GM23338 (cell line): ENCODE measurements at regions not wholly inside any gene's neighbourhood (a gene's known extent, or its start where the extent isn't known, plus 50 kb on each side); places are given as distances from the start of the nearest gene placed in this dataset.

Source experiments
- CTCF ChIP-seq, 2 experiments: fragments of 200-600 bp in 1 of 2; sonication (generic) in 1 of 2; conservative IDR thresholded peaks; 2 replicates each; pipeline versions ENCODE4 v1.5.1 to v1.6.1; 2016 to 2017; ENCODE audit warnings: antibody characterized with exemption in 2 of 2, low read depth in 2 of 2, mild to moderate bottlenecking in 2 of 2, moderate library complexity in 1 of 2
- POLR2AphosphoS5 ChIP-seq: IDR thresholded peaks from 2 replicates; pipeline ENCODE4 v1.6.1; 2016; ENCODE audit warnings: antibody characterized with exemption, low read depth
- REST ChIP-seq: IDR thresholded peaks from one replicate; pipeline ENCODE4 v1.6.1; 2018; ENCODE audit warnings: antibody characterized with exemption; ENCODE audit not compliant: unreplicated experiment

- TF ChIP-seq POLR2AphosphoS5 (no peak), REST (no peak), CTCF (conservative IDR thresholded peaks at IDR 0.05; ENCODE audit: low read depth in 2 of 2) (no peak)
Observed at GRCh38 chr7:131869169-131869844, 312.9 kb upstream of the PODXL start.
